BE2C (cell line): ENCODE measurements at regions not wholly inside any gene's neighbourhood (a gene's known extent, or its start where the extent isn't known, plus 50 kb on each side); places are given as distances from the start of the nearest gene placed in this dataset.

Experiments used
- DNase-seq: peaks from one replicate; pipeline ENCODE4 v3.0.0-alpha.2; 2020
- H3K27me3 ChIP-seq: fragments of 250-450 bp; sonication (Bioruptor Pico); 2 replicates; pipeline ENCODE4 v1.5.1; 2020; ENCODE audit warnings: mild to moderate bottlenecking
- H3K36me3 ChIP-seq: fragments of 250-450 bp; sonication (Bioruptor Pico); 2 replicates; pipeline ENCODE4 v1.5.1; 2020; ENCODE audit warnings: mild to moderate bottlenecking
- H3K4me1 ChIP-seq: fragments of 250-450 bp; sonication (Bioruptor Pico); 2 replicates; pipeline ENCODE4 v1.5.1; 2020
- H3K4me3 ChIP-seq: 2 replicates; pipeline ENCODE4 v1.5.1; 2011; ENCODE audit warnings: low read depth, low read length
- H3K9me3 ChIP-seq: fragments of 250-450 bp; sonication (Bioruptor Pico); 2 replicates; pipeline ENCODE4 v1.5.1; 2020
- TF ChIP-seq, protein P1 (sequence below): IDR thresholded peaks from 2 replicates; pipeline ENCODE4 v1.5.1; 2012; ENCODE audit warnings: mild to moderate bottlenecking, low read depth, low read length

DNA sequence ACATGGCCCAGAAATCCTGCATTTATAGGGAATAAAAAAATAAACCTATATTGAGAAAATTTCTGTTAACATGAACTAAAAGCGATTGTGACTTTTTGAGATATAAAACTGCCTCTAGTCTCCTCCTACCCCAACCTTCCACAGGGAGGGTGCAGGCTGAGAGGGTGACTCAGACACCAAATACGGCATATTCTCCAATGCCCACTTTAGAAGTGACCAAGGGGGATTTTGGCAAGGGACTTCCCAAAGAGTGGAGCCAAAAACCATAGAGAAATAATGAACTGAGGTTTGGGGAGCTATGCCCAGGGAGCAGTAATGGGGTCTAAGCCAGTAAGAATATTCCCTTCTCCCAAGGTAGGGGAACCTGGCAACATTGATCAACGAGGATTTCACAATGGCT is 124.9 kb upstream of the ZC3H12C start:
- H3K36me3 ChIP-seq, result no peaks in the 10 kb centered on the region
- DNase-seq, result no peak
- TF ChIP-seq, protein P1, sequence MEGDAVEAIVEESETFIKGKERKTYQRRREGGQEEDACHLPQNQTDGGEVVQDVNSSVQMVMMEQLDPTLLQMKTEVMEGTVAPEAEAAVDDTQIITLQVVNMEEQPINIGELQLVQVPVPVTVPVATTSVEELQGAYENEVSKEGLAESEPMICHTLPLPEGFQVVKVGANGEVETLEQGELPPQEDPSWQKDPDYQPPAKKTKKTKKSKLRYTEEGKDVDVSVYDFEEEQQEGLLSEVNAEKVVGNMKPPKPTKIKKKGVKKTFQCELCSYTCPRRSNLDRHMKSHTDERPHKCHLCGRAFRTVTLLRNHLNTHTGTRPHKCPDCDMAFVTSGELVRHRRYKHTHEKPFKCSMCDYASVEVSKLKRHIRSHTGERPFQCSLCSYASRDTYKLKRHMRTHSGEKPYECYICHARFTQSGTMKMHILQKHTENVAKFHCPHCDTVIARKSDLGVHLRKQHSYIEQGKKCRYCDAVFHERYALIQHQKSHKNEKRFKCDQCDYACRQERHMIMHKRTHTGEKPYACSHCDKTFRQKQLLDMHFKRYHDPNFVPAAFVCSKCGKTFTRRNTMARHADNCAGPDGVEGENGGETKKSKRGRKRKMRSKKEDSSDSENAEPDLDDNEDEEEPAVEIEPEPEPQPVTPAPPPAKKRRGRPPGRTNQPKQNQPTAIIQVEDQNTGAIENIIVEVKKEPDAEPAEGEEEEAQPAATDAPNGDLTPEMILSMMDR, result no peak
- no peaks in the 10 kb centered on the region for H3K4me1 ChIP-seq
- no peak overlapping the region for H3K4me3 ChIP-seq
- H3K27me3 ChIP-seq, result no peaks in the 10 kb centered on the region
- H3K9me3 ChIP-seq, result no peaks in the 10 kb centered on the region

DNA sequence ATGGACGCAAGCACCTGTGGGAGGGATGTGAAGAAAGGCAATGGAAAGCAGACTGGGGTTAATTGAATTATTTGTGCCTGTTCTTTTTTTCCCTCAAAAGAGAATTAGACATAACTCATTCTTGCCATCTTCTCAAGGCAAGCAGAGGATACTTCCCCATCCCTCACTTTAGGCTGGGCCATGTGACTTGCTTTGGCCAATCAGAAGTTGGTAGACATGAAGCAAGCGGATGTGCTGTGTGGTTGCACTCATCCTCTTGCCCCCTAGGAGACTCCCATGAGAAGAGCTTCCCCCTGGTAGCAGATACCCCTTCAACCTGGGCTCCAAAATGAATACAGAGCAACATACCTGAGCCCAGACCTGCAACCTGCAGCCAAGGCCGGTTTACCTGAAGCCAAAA is 124.4 kb upstream of the ZC3H12C start:
- DNase-seq, result no peak
- H3K4me1 ChIP-seq, result no peaks in the 10 kb centered on the region
- TF ChIP-seq, protein P1, result no peak
- no peaks in the 10 kb centered on the region for H3K27me3 ChIP-seq
- H3K36me3 ChIP-seq, result no peaks in the 10 kb centered on the region
- no peaks in the 10 kb centered on the region for H3K9me3 ChIP-seq
- H3K4me3 ChIP-seq, result no peak overlapping the region

DNA sequence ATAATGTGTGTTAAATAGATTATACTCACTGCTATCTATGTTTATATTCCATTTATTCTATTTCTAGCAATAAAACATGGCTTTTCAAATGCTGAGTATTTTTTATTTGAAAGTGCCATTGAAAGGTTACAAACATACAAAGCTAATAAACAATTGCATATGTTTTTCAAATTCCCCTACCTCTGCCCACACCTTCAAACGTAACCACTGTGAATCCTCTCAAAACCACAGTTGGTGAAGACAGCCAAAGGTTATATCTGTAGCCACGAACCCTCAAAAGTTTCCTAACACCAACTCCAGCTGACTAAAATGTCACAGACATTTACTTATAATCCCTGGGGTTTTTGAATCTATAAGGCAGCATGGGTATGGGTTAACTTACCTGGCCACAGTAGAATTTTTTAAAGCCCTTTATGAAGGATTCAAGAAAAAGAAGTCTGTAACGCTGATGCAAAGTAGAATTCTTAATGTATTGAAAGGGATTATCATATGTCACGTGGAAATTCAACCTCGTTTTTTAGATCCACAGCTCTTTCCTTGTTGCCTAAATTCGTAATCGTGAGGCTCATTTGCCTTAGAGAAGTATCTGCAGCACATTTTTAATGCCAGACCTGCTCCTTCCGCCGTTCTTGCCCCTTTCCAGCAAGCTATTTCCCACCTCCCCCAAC is 122.5 kb upstream of the ZC3H12C start:
- DNase-seq, result no peak
- no peaks in the 10 kb centered on the region for H3K9me3 ChIP-seq
- no peaks in the 10 kb centered on the region for H3K27me3 ChIP-seq
- no peaks in the 10 kb centered on the region for H3K4me1 ChIP-seq
- TF ChIP-seq, protein P1, result no peak
- H3K4me3 ChIP-seq, result no peak overlapping the region
- no peaks in the 10 kb centered on the region for H3K36me3 ChIP-seq

DNA sequence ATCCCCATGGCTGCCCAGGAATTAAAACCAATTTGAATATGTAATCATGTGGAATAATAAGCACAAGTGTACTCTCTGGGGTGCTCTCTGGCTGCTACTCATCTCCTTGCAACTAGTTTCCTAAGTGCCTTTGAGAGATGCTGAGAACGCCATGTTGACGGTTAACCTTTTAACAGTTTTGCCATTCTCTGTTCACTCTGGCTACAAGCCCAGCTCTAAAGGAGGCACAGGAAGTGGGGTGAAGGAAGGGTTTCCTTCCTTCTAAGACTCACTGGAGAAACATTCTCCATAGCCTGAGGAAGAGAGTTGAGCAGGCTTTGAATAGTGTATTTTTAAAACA is 122.0 kb upstream of the ZC3H12C start:
- Histone ChIP-seq H3K4me1 (no peaks in the 10 kb centered on the region), H3K36me3 (no peaks in the 10 kb centered on the region), H3K9me3 (no peaks in the 10 kb centered on the region), H3K4me3 (no peak overlapping the region), H3K27me3 (no peaks in the 10 kb centered on the region)
- TF ChIP-seq, protein P1, result no peak
- DNase-seq, result no peak

DNA sequence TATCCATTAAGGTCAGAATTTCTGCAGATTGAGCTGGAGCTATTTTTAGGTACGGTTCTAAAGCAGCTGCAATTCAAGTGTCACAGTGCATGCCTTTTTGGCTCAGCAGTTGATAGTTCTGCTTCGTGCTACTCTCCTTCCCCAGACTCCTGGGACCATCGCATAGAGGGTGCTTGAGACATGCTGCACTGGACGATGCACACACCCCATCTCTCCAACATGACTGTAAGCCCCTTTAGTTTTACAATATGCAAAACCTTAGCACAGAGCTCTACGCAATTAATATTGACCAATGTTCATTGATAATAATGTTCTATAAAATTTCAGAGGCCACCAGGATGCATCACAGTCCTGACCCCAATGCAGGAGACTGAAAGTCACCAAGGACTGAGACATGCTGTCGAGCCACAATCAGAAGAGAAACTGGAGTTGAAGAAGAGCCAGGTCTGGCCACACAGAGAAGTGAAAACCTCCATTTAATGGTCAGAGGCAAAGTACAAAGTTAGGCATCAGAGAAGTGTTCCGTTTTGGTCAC is 120.9 kb upstream of the ZC3H12C start:
- H3K9me3 ChIP-seq, result no peaks in the 10 kb centered on the region
- H3K27me3 ChIP-seq, result no peaks in the 10 kb centered on the region
- H3K36me3 ChIP-seq, result no peaks in the 10 kb centered on the region
- H3K4me1 ChIP-seq, result no peaks in the 10 kb centered on the region
- H3K4me3 ChIP-seq, result no peak overlapping the region
- TF ChIP-seq, protein P1, result no peak
- DNase-seq, result no peak

DNA sequence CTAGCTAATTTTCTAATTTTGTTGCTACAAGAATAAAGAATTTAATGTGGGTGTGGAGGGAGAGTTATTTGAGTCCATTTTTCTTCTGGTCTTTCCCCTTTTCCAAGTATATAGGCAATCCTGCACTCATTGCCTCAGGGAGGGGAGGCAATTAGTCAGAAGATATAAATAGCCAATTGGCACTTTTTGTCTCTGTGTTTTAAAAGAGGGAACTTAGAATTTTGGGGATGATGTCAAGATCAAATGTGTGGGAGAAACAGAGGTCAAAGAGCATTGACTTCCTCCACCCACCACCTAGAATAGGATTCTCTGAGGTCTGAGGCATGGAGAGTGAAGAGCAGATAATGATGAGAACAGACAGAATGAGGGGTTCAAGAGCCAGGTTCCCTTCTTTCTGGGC is 120.3 kb upstream of the ZC3H12C start:
- no peak for DNase-seq
- Histone ChIP-seq H3K9me3 (no peaks in the 10 kb centered on the region), H3K27me3 (no peaks in the 10 kb centered on the region), H3K36me3 (no peaks in the 10 kb centered on the region), H3K4me1 (no peaks in the 10 kb centered on the region), H3K4me3 (no peak overlapping the region)
- TF ChIP-seq, protein P1, result no peak
